NCI-H2196 (cell line): ENCODE measurements at regions not wholly inside any gene's neighbourhood (a gene's known extent, or its start where the extent isn't known, plus 50 kb on each side); places are given as distances from the start of the nearest gene placed in this dataset.

ENCODE experiments used
- DNase-seq: peaks from one replicate; lab custom pipeline; 2025; ENCODE audit not compliant: unreplicated experiment; lab: John Stamatoyannopoulos, UW

GRCh38 chr2:205937211-205937610 is 148.8 kb downstream of the INO80D start:
- no peak for DNase-seq

GRCh38 chr2:205936446-205936845 is 149.5 kb downstream of the INO80D start:
- no peak for DNase-seq

- DNase-seq = no peak
Observed at GRCh38 chr2:205934443-205934842, 151.5 kb downstream of the INO80D start.

- no peak for DNase-seq
Observed at GRCh38 chr2:205932861-205933260, 153.1 kb downstream of the INO80D start.

GRCh38 chr2:205931388-205931787 is 154.6 kb downstream of the INO80D start:
- no peak for DNase-seq

GRCh38 chr2:205930209-205930608 is 155.8 kb downstream of the INO80D start:
- no peak for DNase-seq

GRCh38 chr2:205929246-205929942 is 156.6 kb downstream of the INO80D start:
- DNase-seq = no peak

GRCh38 chr2:205925373-205926337 is 160.3 kb downstream of the INO80D start:
- DNase-seq = peak; percentile 49

- DNase-seq = no peak
Observed at GRCh38 chr2:205924676-205925075, 161.3 kb downstream of the INO80D start.

GRCh38 chr2:205915130-205915524 is 170.8 kb downstream of the INO80D start:
- no peak for DNase-seq

- DNase-seq = no peak
Observed at GRCh38 chr2:205914213-205915129, 171.5 kb downstream of the INO80D start.

GRCh38 chr2:205913668-205914067 is 172.3 kb downstream of the INO80D start:
- no peak for DNase-seq

GRCh38 chr2:205911306-205911705 is 174.7 kb downstream of the INO80D start:
- DNase-seq = no peak

- DNase-seq = no peak
Observed at GRCh38 chr2:205909184-205909572, 176.8 kb downstream of the INO80D start.

GRCh38 chr2:205908212-205909183 is 177.5 kb downstream of the INO80D start:
- no peak for DNase-seq

- no peak for DNase-seq
Observed at GRCh38 chr2:205906419-205906818, 179.6 kb downstream of the INO80D start.

- DNase-seq = no peak
Observed at GRCh38 chr2:205905576-205905975, 180.4 kb downstream of the INO80D start.

- DNase-seq = no peak
Observed at GRCh38 chr2:205904873-205905272, 181.1 kb downstream of the INO80D start.

GRCh38 chr2:205903549-205904129 is 182.3 kb downstream of the INO80D start:
- DNase-seq = no peak

GRCh38 chr2:205902900-205903237 is 183.1 kb downstream of the INO80D start:
- no peak for DNase-seq
